ENCODE measurements at regions not wholly inside any gene's neighbourhood (a gene's known extent, or its start where the extent isn't known, plus 50 kb on each side); places are given as distances from the start of the nearest gene placed in this dataset.

- peak; percentile 22 for DNase-seq (ENCODE audit: low spot score)
Observed at GRCh38 chr20:6560978-6561377, 206.5 kb upstream of the BMP2 start.

- no peak for DNase-seq (ENCODE audit: low spot score)
Observed at GRCh38 chr20:6559791-6560190, 207.7 kb upstream of the BMP2 start.

DNA sequence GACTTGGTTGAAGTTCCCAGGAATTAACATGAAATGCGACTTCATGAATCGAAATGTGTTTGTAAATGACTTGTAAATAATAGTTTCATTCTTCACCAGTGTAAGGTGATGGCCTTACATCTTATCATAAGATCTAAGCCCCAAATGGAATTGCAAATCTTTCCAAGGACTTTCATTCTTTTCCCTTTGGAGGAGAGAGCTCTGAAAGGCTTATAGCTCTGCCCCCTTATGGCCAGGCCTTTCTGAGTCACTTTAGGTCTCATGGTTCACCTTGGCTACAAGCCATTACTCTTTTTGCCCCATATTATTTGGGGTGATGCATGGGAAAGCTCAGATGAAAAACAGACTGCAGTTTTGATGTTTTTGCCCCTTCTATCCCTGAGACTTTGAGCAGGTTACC, 209.1 kb upstream of the BMP2 start:
- no peak for DNase-seq (ENCODE audit: low spot score)

GRCh38 chr20:6533761-6534479, 233.6 kb upstream of the BMP2 start:
- no peak for DNase-seq (ENCODE audit: low spot score)

- no peak for DNase-seq (ENCODE audit: low spot score)
Observed at GRCh38 chr20:6533351-6533750, 234.1 kb upstream of the BMP2 start.

DNA sequence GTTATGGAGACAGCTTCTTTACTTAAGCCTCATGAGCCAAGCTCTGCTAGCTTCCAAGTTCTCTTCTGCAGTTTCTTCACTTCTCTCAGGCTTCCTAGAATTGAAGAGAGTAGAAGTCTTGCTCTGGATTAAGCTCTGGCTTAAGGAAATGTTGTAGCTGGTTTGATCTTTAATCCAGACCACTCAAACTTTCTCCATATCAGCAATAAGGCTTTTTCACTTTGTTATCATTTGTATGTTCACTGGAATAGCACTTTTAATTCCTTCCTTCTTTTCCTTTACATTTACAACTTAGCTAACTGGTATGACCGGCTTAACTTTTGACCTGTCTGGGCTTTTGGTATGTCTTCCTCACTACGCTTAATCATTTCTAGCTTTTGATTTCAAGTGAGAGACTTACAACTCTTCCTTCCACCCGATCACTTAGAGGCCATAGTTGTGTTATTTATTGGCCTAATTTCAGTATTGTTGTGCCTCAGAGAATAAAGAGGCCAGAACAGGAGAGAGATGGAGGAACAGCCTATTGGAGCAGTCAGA, 236.6 kb upstream of the BMP2 start:
- DNase-seq (ENCODE audit: low spot score): no peak

DNA sequence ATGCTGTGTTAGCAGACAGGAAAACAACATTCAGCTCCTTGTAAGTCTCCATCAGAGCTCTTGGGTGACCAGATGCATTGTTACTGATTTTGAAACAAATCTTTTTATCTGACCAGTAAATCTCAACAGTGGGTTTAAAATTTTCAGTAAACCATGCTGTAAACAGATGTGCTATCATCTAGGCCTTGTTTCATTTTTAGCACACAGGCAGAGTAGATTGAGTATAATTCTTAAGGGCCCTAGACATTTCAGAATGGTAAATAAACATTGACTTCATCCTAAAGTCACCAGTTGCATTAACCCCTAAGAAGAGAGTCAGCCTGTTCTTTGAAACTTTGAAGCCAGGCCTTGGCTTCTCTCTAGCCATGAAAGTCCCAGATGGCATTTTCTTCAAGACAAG, 237.2 kb upstream of the BMP2 start:
- DNase-seq (ENCODE audit: low spot score): no peak

GRCh38 chr20:6525447-6526303, 241.8 kb upstream of the BMP2 start:
- DNase-seq (ENCODE audit: low spot score): no peak

DNA sequence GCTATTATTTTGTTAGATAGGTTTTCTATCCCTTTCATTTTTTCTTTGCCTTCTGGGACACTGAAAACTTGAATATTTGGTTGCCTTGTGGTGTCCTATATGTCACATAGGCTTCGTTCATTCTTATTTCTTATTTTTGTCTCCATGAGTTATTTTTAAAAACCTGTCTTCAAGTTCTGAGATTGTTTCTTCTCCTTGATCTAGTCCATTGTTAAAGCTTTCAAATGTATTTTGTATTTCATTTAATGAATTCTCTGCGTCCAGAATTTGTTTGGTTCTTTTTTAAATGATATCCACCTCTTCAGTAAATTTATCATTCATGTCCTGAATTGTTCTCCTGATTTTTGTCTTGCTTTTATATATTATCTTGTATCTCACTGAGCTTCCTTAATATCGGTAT, 243.2 kb upstream of the BMP2 start:
- DNase-seq (ENCODE audit: low spot score): no peak

DNA sequence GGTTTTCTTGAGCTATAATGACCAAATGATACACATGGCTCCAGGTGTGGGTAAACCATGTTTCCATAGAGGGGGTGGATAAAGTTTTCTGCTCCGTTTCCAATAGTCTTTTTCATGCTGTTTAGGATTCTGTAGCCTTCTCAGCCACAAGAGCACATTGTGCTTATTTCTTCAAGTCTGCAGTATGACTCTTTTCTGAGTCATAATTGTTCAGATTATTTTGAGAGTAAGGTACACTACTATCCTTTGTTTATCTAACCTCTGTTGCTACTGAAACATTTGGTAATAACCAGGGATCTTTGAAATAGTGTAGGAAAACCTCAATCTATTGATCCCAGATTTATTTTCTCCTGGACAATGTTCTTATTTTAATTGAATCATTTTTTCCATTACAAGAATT, 247.9 kb upstream of the BMP2 start:
- DNase-seq (ENCODE audit: low spot score): no peak

- DNase-seq (ENCODE audit: low spot score): no peak
Observed at GRCh38 chr20:6515261-6515660, 252.2 kb upstream of the BMP2 start.

DNA sequence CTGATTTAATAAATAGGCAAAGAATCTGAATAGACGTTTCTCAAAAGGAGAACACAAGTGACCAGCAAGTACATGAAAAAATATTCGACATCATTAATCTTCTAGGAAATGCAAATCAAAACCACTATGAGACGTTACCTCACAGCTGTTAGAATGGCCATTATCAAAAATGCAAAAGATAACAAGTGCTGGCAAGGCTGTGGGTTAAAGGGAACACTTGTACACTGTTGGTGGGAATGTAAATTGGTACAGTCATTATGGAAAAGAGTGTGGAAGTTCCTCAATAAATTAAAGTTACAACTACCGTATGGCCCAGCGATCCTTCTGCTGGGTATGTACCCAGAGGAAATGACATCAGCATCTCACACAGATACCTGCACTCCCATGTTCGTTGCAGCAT, 253.9 kb upstream of the BMP2 start:
- DNase-seq (ENCODE audit: low spot score): no peak

DNA sequence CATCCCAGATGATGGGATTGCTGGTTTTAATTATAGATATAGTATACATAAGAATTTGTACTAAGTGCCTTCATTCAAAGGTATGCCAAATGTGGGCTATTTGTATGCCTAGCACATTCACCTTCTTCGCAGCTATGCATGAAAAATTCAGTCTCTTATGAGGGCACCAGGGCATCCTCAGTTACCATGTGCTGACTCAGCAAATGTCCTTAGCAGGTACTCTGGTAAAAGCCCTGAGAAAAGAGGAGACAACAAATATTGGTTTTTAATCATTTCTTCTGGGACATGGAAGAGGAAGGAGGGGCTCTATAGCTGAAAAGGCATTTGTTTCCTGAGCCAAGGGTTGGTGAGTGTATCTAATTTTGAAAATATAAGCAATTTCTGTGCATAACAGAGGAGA, 258.1 kb upstream of the BMP2 start:
- no peak for DNase-seq (ENCODE audit: low spot score)

DNA sequence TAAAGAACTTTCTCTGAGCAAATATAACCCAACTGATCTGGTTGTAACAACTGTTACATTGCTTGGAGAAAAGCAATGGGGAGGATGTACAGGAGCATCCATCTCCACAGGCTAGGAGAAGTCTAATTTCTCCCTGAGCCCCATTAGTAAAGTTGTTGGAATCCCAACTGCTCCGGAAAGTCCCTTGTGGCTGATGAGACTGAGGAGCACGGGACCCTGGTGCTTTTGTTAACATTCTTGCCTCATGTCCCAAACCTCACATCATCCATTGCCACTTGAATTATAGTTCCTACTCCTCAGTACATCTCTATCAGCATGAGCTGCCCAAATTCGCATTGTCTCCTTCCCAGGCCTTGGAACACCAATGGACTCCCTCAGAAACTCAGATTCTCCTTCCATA, 260.6 kb upstream of the BMP2 start:
- DNase-seq (ENCODE audit: low spot score): no peak

GRCh38 chr20:6504826-6505225, 262.7 kb upstream of the BMP2 start:
- DNase-seq (ENCODE audit: low spot score): no peak

- DNase-seq (ENCODE audit: low spot score): no peak
Observed at GRCh38 chr20:6504179-6504578, 263.3 kb upstream of the BMP2 start.

DNA sequence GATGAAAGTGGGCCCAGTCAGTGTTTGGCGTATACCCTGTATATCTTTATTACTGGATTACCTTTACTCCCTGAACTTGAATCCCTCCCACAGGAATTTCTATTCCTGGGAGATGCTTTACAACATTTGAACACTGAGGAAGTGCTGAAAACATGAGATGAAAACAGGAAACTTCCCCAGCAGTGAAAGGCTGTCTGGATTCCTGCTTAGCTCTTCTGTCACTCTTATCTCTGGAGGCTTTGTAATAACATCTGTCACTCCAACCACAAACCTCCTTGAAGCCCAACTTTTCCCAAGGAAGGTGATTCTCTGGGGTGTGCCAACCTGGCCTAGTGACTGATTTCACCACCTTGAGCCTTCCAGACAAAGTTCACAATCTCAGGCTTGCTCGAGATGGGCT, 264.5 kb upstream of the BMP2 start:
- no peak for DNase-seq (ENCODE audit: low spot score)

GRCh38 chr20:6502219-6502618, 265.3 kb upstream of the BMP2 start:
- no peak for DNase-seq (ENCODE audit: low spot score)

- DNase-seq (ENCODE audit: low spot score): no peak
Observed at GRCh38 chr20:6501061-6501460, 266.4 kb upstream of the BMP2 start.

GRCh38 chr20:6499566-6499965, 267.9 kb upstream of the BMP2 start:
- DNase-seq (ENCODE audit: low spot score): no peak

- DNase-seq (ENCODE audit: low spot score): no peak
Observed at GRCh38 chr20:6496874-6497273, 270.6 kb upstream of the BMP2 start.

GRCh38 chr20:6495907-6496306, 271.6 kb upstream of the BMP2 start:
- DNase-seq (ENCODE audit: low spot score): no peak

DNA sequence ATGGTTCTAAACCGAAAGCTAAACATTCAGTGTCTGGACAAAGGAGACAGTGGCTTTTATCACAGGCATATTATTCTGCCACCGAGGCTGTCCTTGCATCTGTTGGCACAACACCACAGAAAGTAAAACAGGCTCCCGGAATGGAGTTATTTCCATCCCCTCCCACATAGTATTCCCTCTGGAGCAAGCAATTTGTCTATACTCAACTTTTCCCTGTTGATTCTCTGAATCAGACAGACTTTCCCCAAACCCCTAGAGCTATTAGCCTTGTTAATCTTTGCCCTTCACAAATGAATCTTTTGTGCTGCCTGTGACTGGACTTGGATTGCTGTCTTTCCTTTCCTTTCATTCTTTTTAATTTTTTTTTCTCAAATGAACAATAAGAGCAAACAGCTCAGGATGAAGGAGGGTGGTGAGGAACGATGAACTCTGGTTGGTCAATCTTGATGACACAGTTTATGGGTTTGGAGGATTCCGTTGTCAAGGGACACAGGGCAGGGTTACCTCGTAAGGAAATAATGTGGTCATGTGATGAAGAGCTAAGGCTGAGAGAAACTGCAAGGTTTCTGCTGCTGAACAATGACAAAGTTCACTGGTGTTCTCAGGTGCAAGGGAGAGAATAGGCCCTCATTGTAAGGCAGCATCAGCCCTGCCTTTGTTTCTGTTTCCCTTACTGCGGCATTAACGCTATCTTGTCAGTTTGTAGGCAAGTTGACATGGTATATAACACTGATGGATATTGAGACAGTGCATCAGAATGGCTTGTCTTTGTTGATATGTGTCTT, 275.0 kb upstream of the BMP2 start:
- no peak for DNase-seq (ENCODE audit: low spot score)
